Osteocyte (in vitro differentiated cells): ENCODE measurements at regions not wholly inside any gene's neighbourhood (a gene's known extent, or its start where the extent isn't known, plus 50 kb on each side); places are given as distances from the start of the nearest gene placed in this dataset.

ENCODE experiments used
- DNase-seq: peaks from one replicate; pipeline ENCODE4 v3.0.0; 2021; ENCODE audit warnings: mixed read lengths; ENCODE audit not compliant: unreplicated experiment; ENCODE audit errors: extremely low spot score
- H3K27ac Mint-ChIP-seq: one replicate; pipeline ENCODE4 v1.8.0; 2021; ENCODE audit warnings: mild to moderate bottlenecking, mixed read lengths; ENCODE audit not compliant: unreplicated experiment
- H3K27me3 Mint-ChIP-seq: one replicate; pipeline ENCODE4 v1.8.0; 2021; ENCODE audit warnings: mixed read lengths; ENCODE audit not compliant: unreplicated experiment
- H3K36me3 Mint-ChIP-seq: one replicate; pipeline ENCODE4 v1.8.0; 2021; ENCODE audit warnings: mixed read lengths; ENCODE audit not compliant: unreplicated experiment
- H3K4me1 Mint-ChIP-seq: one replicate; pipeline ENCODE4 v1.8.0; 2021; ENCODE audit warnings: mixed read lengths; ENCODE audit not compliant: unreplicated experiment
- H3K4me3 Mint-ChIP-seq: one replicate; pipeline ENCODE4 v1.8.0; 2021; ENCODE audit warnings: mild to moderate bottlenecking, moderate library complexity, mixed read lengths; ENCODE audit not compliant: unreplicated experiment
- H3K9me3 Mint-ChIP-seq: one replicate; pipeline ENCODE4 v1.8.0; 2021; ENCODE audit warnings: mixed read lengths; ENCODE audit not compliant: unreplicated experiment
- TF ChIP-seq, protein P1 (sequence below): fragments of 200-600 bp; sonication (generic); IDR thresholded peaks from 2 replicates; pipeline ENCODE4 v1.5.0; 2021; ENCODE audit warnings: antibody characterized with exemption, mild to moderate bottlenecking, moderate library complexity

GRCh38 chr18:76149734-76150133, 345.3 kb downstream of the ZNF516 start:
- DNase-seq, result no peak
- TF ChIP-seq, protein P1, sequence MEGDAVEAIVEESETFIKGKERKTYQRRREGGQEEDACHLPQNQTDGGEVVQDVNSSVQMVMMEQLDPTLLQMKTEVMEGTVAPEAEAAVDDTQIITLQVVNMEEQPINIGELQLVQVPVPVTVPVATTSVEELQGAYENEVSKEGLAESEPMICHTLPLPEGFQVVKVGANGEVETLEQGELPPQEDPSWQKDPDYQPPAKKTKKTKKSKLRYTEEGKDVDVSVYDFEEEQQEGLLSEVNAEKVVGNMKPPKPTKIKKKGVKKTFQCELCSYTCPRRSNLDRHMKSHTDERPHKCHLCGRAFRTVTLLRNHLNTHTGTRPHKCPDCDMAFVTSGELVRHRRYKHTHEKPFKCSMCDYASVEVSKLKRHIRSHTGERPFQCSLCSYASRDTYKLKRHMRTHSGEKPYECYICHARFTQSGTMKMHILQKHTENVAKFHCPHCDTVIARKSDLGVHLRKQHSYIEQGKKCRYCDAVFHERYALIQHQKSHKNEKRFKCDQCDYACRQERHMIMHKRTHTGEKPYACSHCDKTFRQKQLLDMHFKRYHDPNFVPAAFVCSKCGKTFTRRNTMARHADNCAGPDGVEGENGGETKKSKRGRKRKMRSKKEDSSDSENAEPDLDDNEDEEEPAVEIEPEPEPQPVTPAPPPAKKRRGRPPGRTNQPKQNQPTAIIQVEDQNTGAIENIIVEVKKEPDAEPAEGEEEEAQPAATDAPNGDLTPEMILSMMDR, result no peak
- H3K4me1 Mint-ChIP-seq, result no peaks in the 10 kb centered on the region
- peaks cover 30% of the 10 kb centered on the region for H3K9me3 Mint-ChIP-seq
- H3K36me3 Mint-ChIP-seq, result no peaks in the 10 kb centered on the region
- no peak overlapping the region for H3K27ac Mint-ChIP-seq
- H3K27me3 Mint-ChIP-seq, result no peaks in the 10 kb centered on the region
- no peak overlapping the region for H3K4me3 Mint-ChIP-seq

- TF ChIP-seq, protein P1, result no peak
- H3K4me3 Mint-ChIP-seq, result no peak overlapping the region
- peaks cover 30% of the 10 kb centered on the region for H3K9me3 Mint-ChIP-seq
- no peaks in the 10 kb centered on the region for H3K36me3 Mint-ChIP-seq
- H3K27me3 Mint-ChIP-seq, result no peaks in the 10 kb centered on the region
- no peak overlapping the region for H3K27ac Mint-ChIP-seq
- DNase-seq, result no peak
- no peaks in the 10 kb centered on the region for H3K4me1 Mint-ChIP-seq
These were observed 345.8 kb downstream of the ZNF516 start for GRCh38 chr18:76149284-76149683.

DNA sequence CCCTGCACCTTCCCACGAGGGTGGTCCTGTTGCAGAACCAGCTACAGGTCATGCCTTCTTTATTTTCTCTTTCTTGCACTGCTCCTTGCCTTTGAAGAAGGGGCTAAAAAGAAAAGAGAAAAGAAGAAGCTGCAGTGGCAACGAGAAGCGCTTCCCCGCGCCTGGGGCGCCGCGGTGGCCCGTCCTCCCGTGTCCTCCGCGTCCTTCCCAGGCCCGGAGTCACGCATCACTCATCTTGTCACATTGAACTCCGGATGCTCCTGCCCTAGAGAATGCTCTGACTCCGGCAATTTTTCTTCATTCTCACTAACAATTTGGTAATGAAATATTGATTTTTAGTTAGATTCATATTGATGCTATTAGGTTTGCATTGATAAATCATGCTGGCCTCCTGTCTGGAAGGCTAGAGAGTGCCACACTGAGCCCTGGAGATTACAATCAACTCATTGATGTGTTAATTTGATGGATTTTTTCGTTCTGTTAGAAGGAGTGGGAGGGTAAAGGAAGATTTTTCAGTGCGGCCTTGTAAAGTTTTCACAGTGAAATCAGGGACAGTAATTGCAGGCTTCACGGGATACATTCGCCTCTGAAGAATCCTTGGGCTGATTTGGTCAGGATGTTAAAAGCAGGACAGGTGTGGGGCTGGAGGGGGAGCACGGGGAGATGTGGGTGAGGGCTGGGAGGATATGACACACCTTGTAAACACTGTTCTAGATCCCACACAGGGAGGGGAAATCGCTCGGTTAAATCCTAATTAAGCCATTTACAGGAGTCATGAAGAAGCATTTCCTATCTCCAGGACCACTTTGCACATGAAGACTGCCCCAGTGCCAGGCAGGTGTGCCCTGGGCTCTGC, 349.3 kb downstream of the ZNF516 start:
- no peaks in the 10 kb centered on the region for H3K4me1 Mint-ChIP-seq
- no peak overlapping the region for H3K4me3 Mint-ChIP-seq

GRCh38 chr18:76144844-76145243, 350.2 kb downstream of the ZNF516 start:
- H3K4me3 Mint-ChIP-seq, result no peak overlapping the region
- peaks cover 24% of the 10 kb centered on the region for H3K9me3 Mint-ChIP-seq
- H3K27ac Mint-ChIP-seq, result no peak overlapping the region
- no peaks in the 10 kb centered on the region for H3K4me1 Mint-ChIP-seq
- no peak for DNase-seq
- no peaks in the 10 kb centered on the region for H3K27me3 Mint-ChIP-seq
- TF ChIP-seq, protein P1, result no peak
- no peaks in the 10 kb centered on the region for H3K36me3 Mint-ChIP-seq

More for the DNA sequence above, 349.3 kb downstream of the ZNF516 start:
- no peak overlapping the region for H3K27ac Mint-ChIP-seq
- no peaks in the 10 kb centered on the region for H3K27me3 Mint-ChIP-seq
- no peaks in the 10 kb centered on the region for H3K36me3 Mint-ChIP-seq
- DNase-seq, result no peak
- peaks cover 29% of the 10 kb centered on the region for H3K9me3 Mint-ChIP-seq
- TF ChIP-seq, protein P1, result no peak

- Mint-ChIP-seq H3K27me3 (no peaks in the 10 kb centered on the region), H3K4me1 (no peaks in the 10 kb centered on the region), H3K9me3 (peaks cover 40% of the 10 kb centered on the region), H3K4me3 (no peak overlapping the region), H3K36me3 (no peaks in the 10 kb centered on the region), H3K27ac (no peak overlapping the region)
- DNase-seq, result peak; percentile 6
- TF ChIP-seq, protein P1, result no peak
These were observed 352.4 kb downstream of the ZNF516 start for GRCh38 chr18:76142611-76143010.
